Activated naive CD8-positive, alpha-beta T cell treated with anti-CD3 and anti-CD28 coated beads, Interleukin-2, amount 50 U/mL, for 24 hours (primary cell): ENCODE measurements at regions not wholly inside any gene's neighbourhood (a gene's known extent, or its start where the extent isn't known, plus 50 kb on each side); places are given as distances from the start of the nearest gene placed in this dataset.
"Not testable (repeated sequence)": the region's sequence is repeated elsewhere in the genome, so short reads cannot be mapped to it uniquely, and the experiment has no call there.

Experiments used
- ATAC-seq: fragments of 150-1000 bp; cut with Tn5 transposase; one replicate; pipeline ENCODE4 v1.10.0; 2021
- DNase-seq: peaks from one replicate; pipeline ENCODE4 v3.0.0; 2021
- H3K27ac Mint-ChIP-seq: one replicate; pipeline ENCODE4 v1.8.0; 2021; ENCODE audit warnings: mild to moderate bottlenecking, mixed read lengths
- H3K27me3 Mint-ChIP-seq: one replicate; pipeline ENCODE4 v1.8.0; 2021; ENCODE audit warnings: mixed read lengths
- H3K36me3 Mint-ChIP-seq: one replicate; pipeline ENCODE4 v1.8.0; 2021; ENCODE audit warnings: low read depth, mixed read lengths
- H3K4me1 Mint-ChIP-seq: one replicate; pipeline ENCODE4 v1.8.0; 2021; ENCODE audit warnings: mixed read lengths
- H3K4me3 Mint-ChIP-seq: one replicate; pipeline ENCODE4 v1.8.0; 2021; ENCODE audit warnings: mild to moderate bottlenecking, moderate library complexity, mixed read lengths
- H3K9me3 Mint-ChIP-seq: one replicate; pipeline ENCODE4 v1.8.0; 2021; ENCODE audit warnings: mixed read lengths

- no peaks in the 10 kb centered on the region for H3K36me3 Mint-ChIP-seq
- H3K9me3 Mint-ChIP-seq = peaks cover 3% of the 10 kb centered on the region
- no peak overlapping the region for H3K27ac Mint-ChIP-seq
- DNase-seq (no peak), ATAC-seq (no peak)
- H3K4me3 Mint-ChIP-seq = no peak overlapping the region
- H3K4me1 Mint-ChIP-seq = no peaks in the 10 kb centered on the region
- H3K27me3 Mint-ChIP-seq = no peaks in the 10 kb centered on the region
Measured at GRCh38 chr15:91400481-91400880, 300.4 kb downstream of the SV2B start.

- Mint-ChIP-seq H3K4me1 (peaks cover 11% of the 10 kb centered on the region), H3K4me3 (no peak overlapping the region), H3K36me3 (no peaks in the 10 kb centered on the region), H3K9me3 (peaks cover 6% of the 10 kb centered on the region), H3K27ac (no peak overlapping the region), H3K27me3 (no peaks in the 10 kb centered on the region)
- ATAC-seq (no peak), DNase-seq (no peak)
Measured at GRCh38 chr15:91407269-91407889, 307.3 kb downstream of the SV2B start.

GRCh38 chr15:91408476-91409076, 308.5 kb downstream of the SV2B start:
- Mint-ChIP-seq H3K9me3 (peaks cover 8% of the 10 kb centered on the region), H3K27ac (no peak overlapping the region), H3K36me3 (no peaks in the 10 kb centered on the region), H3K27me3 (no peaks in the 10 kb centered on the region), H3K4me1 (peaks cover 11% of the 10 kb centered on the region), H3K4me3 (no peak overlapping the region)
- ATAC-seq = no peak
- DNase-seq = no peak

- H3K9me3 Mint-ChIP-seq = peaks cover 8% of the 10 kb centered on the region
Measured at GRCh38 chr15:91409387-91409786, 309.3 kb downstream of the SV2B start.

GRCh38 chr15:91411586-91411985, 311.5 kb downstream of the SV2B start:
- Mint-ChIP-seq H3K27me3 (no peaks in the 10 kb centered on the region), H3K27ac (no peak overlapping the region), H3K9me3 (peaks cover 8% of the 10 kb centered on the region), H3K4me3 (no peak overlapping the region), H3K36me3 (no peaks in the 10 kb centered on the region), H3K4me1 (peaks cover 11% of the 10 kb centered on the region)
- no peak for DNase-seq
- no peak for ATAC-seq

More at GRCh38 chr15:91409387-91409786, 309.3 kb downstream of the SV2B start:
- DNase-seq (no peak), ATAC-seq (no peak)
- Mint-ChIP-seq H3K4me1 (peaks cover 11% of the 10 kb centered on the region), H3K36me3 (no peaks in the 10 kb centered on the region), H3K27ac (no peak overlapping the region), H3K27me3 (no peaks in the 10 kb centered on the region), H3K4me3 (no peak overlapping the region)

- Mint-ChIP-seq H3K4me3 (no peak overlapping the region), H3K36me3 (no peaks in the 10 kb centered on the region), H3K4me1 (peaks cover 7% of the 10 kb centered on the region), H3K27ac (no peak overlapping the region), H3K27me3 (no peaks in the 10 kb centered on the region), H3K9me3 (peaks cover 8% of the 10 kb centered on the region)
- DNase-seq (no peak), ATAC-seq (no peak)
Measured at GRCh38 chr15:91412138-91412928, 312.3 kb downstream of the SV2B start.

- H3K27ac Mint-ChIP-seq = no peak overlapping the region
- no peak for ATAC-seq
- peaks cover 3% of the 10 kb centered on the region for H3K4me1 Mint-ChIP-seq
- no peak for DNase-seq
- no peaks in the 10 kb centered on the region for H3K36me3 Mint-ChIP-seq
- peaks cover 8% of the 10 kb centered on the region for H3K9me3 Mint-ChIP-seq
- no peaks in the 10 kb centered on the region for H3K27me3 Mint-ChIP-seq
- H3K4me3 Mint-ChIP-seq = no peak overlapping the region
Measured at GRCh38 chr15:91413142-91413541, 313.1 kb downstream of the SV2B start.

GRCh38 chr15:91414124-91414523, 314.1 kb downstream of the SV2B start:
- ATAC-seq (no peak), DNase-seq (no peak)
- H3K36me3 Mint-ChIP-seq = no peaks in the 10 kb centered on the region
- H3K4me1 Mint-ChIP-seq = peaks cover 3% of the 10 kb centered on the region
- H3K9me3 Mint-ChIP-seq = peaks cover 8% of the 10 kb centered on the region
- no peaks in the 10 kb centered on the region for H3K27me3 Mint-ChIP-seq
- H3K4me3 Mint-ChIP-seq = no peak overlapping the region
- H3K27ac Mint-ChIP-seq = no peak overlapping the region

- not testable (repeated sequence) for DNase-seq, H3K9me3 Mint-ChIP-seq, H3K27me3 Mint-ChIP-seq, H3K36me3 Mint-ChIP-seq, H3K27ac Mint-ChIP-seq, ATAC-seq, H3K4me3 Mint-ChIP-seq, H3K4me1 Mint-ChIP-seq
Measured at GRCh38 chr15:91415258-91415657, 315.2 kb downstream of the SV2B start.

- DNase-seq (no peak), ATAC-seq (no peak)
- Mint-ChIP-seq H3K9me3 (no peaks in the 10 kb centered on the region), H3K4me3 (no peak overlapping the region), H3K36me3 (no peaks in the 10 kb centered on the region), H3K27ac (no peak overlapping the region), H3K4me1 (peaks cover 14% of the 10 kb centered on the region), H3K27me3 (no peaks in the 10 kb centered on the region)
Measured at GRCh38 chr15:91420689-91421088, 320.6 kb downstream of the SV2B start.

GRCh38 chr15:91422797-91423196, 322.7 kb downstream of the SV2B start:
- Mint-ChIP-seq H3K27me3 (no peaks in the 10 kb centered on the region), H3K4me3 (no peak overlapping the region), H3K4me1 (peaks cover 22% of the 10 kb centered on the region), H3K36me3 (no peaks in the 10 kb centered on the region), H3K27ac (no peak overlapping the region), H3K9me3 (no peaks in the 10 kb centered on the region)
- DNase-seq = no peak
- no peak for ATAC-seq

- no peak for ATAC-seq
Measured at GRCh38 chr15:91424001-91424400, 323.9 kb downstream of the SV2B start.

GRCh38 chr15:91426412-91426811, 326.4 kb downstream of the SV2B start:
- Mint-ChIP-seq H3K27me3 (no peaks in the 10 kb centered on the region), H3K27ac (no peak overlapping the region), H3K36me3 (no peaks in the 10 kb centered on the region), H3K9me3 (no peaks in the 10 kb centered on the region), H3K4me1 (peaks cover 22% of the 10 kb centered on the region), H3K4me3 (no peak overlapping the region)
- peak; percentile 33 for ATAC-seq
- peak; percentile 7 for DNase-seq

More at GRCh38 chr15:91424001-91424400, 323.9 kb downstream of the SV2B start:
- Mint-ChIP-seq H3K36me3 (no peaks in the 10 kb centered on the region), H3K4me3 (no peak overlapping the region), H3K27ac (no peak overlapping the region), H3K27me3 (no peaks in the 10 kb centered on the region), H3K4me1 (peaks cover 22% of the 10 kb centered on the region), H3K9me3 (no peaks in the 10 kb centered on the region)
- no peak for DNase-seq

GRCh38 chr15:91429973-91430372, 329.9 kb downstream of the SV2B start:
- no peaks in the 10 kb centered on the region for H3K9me3 Mint-ChIP-seq
- no peak overlapping the region for H3K4me3 Mint-ChIP-seq
- DNase-seq (no peak), ATAC-seq (no peak)
- no peak overlapping the region for H3K27ac Mint-ChIP-seq
- no peaks in the 10 kb centered on the region for H3K36me3 Mint-ChIP-seq
- H3K27me3 Mint-ChIP-seq = no peaks in the 10 kb centered on the region
- peaks cover 8% of the 10 kb centered on the region for H3K4me1 Mint-ChIP-seq
